HG03571 (cell line): ENCODE measurements at regions not wholly inside any gene's neighbourhood (a gene's known extent, or its start where the extent isn't known, plus 50 kb on each side); places are given as distances from the start of the nearest gene placed in this dataset.

Source experiments
- ATAC-seq: cut with Tn5 transposase; IDR thresholded peaks from one replicate; pipeline ENCODE4 v1.9.1; 2021; ENCODE audit not compliant: unreplicated experiment

- ATAC-seq: no peak
Measured at GRCh38 chr13:73421310-73421912, 362.6 kb downstream of the KLF5 start.

- no peak for ATAC-seq
Measured at GRCh38 chr13:73419186-73419585, 360.4 kb downstream of the KLF5 start.

- ATAC-seq: no peak
Measured at GRCh38 chr13:73417012-73417615, 358.3 kb downstream of the KLF5 start.

GRCh38 chr13:73416093-73416492, 357.3 kb downstream of the KLF5 start:
- no peak for ATAC-seq

- no peak for ATAC-seq
Measured at GRCh38 chr13:73413656-73414055, 354.9 kb downstream of the KLF5 start.

- no peak for ATAC-seq
Measured at GRCh38 chr13:73412933-73413332, 354.1 kb downstream of the KLF5 start.

GRCh38 chr13:73411067-73411809, 352.4 kb downstream of the KLF5 start:
- ATAC-seq: no peak

GRCh38 chr13:73406454-73406853, 347.6 kb downstream of the KLF5 start:
- no peak for ATAC-seq

GRCh38 chr13:73404581-73404980, 345.8 kb downstream of the KLF5 start:
- no peak for ATAC-seq

- ATAC-seq: no peak
Measured at GRCh38 chr13:73403355-73404120, 344.7 kb downstream of the KLF5 start.

GRCh38 chr13:73401769-73402168, 343.0 kb downstream of the KLF5 start:
- no peak for ATAC-seq

GRCh38 chr13:73399347-73400216, 340.8 kb downstream of the KLF5 start:
- no peak for ATAC-seq

- ATAC-seq: no peak
Measured at GRCh38 chr13:73397496-73398305, 338.9 kb downstream of the KLF5 start.

GRCh38 chr13:73394066-73394465, 335.3 kb downstream of the KLF5 start:
- no peak for ATAC-seq

- ATAC-seq: no peak
Measured at GRCh38 chr13:73390100-73390499, 331.3 kb downstream of the KLF5 start.

- no peak for ATAC-seq
Measured at GRCh38 chr13:73388586-73388985, 329.8 kb downstream of the KLF5 start.

GRCh38 chr13:73387318-73387717, 328.5 kb downstream of the KLF5 start:
- no peak for ATAC-seq

- ATAC-seq: no peak
Measured at GRCh38 chr13:73385848-73386247, 327.0 kb downstream of the KLF5 start.

- no peak for ATAC-seq
Measured at GRCh38 chr13:73372666-73373627, 314.1 kb downstream of the KLF5 start.
